GM21390 (cell line): ENCODE measurements at regions not wholly inside any gene's neighbourhood (a gene's known extent, or its start where the extent isn't known, plus 50 kb on each side); places are given as distances from the start of the nearest gene placed in this dataset.

Source experiments
- ATAC-seq: cut with Tn5 transposase; IDR thresholded peaks from one replicate; pipeline ENCODE4 v1.9.1; 2021; ENCODE audit not compliant: unreplicated experiment

DNA sequence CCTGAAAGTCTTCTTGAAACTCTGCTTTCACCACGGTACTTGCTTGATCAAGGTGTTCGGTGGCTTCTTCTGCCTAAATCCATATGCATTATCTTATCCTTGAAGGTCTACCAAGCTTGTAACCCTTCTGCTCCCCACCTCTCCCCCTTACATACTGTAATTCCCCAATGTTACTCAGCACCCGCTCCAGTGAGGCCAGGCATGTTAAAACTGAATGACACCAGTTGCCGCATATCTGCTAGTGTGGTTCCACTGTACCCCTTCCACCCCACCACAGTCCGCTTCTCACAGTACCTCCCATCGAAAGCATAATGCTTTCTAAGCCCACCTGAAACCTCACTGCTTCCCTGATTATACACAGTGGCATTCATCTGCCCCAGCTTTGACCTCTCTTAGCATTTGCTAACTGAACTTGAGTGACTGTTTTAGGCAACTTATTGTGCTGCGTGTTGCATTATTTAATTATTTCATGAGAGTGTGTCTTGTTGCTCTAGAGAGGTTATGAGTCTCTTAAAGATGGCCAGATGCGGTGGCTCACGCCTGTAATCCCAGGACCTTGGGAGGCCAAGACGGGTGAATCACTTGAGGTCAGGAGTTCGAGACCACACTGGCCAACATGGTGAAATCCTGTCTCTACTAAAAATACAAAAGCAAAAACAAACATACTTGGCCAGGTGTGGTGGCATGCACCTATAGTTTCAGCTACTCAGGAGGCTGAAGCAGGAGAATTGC, 87.6 kb upstream of the MBNL2 start:
- no peak for ATAC-seq

DNA sequence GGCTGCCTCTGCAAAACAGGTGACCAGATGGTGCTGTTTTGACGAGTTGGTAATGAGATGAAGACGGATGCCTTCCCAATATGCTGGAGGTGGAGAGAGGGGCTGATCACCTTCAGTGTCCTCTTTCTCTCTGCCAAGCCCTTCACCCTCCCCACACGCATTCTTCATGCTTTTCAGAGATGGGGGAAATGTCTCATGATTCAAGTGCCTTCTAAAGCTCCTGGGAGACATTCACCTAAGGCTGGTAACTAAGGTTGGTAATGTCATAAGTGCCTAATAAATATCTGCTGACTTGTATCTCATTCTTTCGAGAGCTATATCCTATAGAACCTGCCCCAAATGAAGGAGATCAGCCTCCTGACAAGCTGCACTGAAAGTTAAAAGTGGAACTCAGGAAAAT, 86.2 kb upstream of the MBNL2 start:
- ATAC-seq: no peak

DNA sequence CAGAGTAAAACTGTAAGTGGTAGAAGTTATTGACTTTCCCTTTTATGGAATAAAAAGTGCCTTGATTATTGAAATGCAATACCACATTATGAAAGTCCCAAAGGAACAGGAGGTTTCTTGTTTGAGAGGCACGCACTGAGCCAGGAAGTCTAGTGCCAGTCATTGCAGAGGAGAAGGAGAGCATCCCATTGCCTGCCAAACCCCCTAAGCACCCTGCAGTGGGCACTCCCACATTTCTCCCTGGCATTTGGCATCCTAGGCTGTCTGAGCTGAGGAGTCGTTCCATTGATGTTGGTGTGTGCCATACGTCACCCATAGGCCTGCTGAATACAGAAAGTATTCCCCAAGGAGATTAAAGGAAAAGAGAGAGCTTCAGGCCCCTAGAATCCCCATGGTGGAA, 85.7 kb upstream of the MBNL2 start:
- ATAC-seq: no peak

DNA sequence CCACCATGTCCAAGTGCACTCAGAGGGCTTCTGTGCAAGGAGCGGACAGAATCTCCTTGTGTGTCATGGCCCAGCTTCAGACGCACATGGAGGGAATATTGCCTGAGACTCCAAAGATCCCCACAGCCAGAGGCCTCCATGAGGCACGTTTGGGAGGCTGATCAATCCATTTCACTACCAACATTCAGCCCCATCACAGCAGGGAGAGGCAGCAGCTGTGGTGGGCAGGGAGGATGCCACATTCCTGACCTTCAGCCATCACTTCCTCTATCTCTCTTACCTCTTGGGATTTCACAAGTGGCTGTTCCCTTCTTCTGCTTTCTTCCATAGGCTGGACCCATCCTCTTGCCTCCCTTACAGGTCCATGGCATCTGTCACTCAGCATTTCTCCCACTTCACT, 82.4 kb upstream of the MBNL2 start:
- ATAC-seq: no peak

DNA sequence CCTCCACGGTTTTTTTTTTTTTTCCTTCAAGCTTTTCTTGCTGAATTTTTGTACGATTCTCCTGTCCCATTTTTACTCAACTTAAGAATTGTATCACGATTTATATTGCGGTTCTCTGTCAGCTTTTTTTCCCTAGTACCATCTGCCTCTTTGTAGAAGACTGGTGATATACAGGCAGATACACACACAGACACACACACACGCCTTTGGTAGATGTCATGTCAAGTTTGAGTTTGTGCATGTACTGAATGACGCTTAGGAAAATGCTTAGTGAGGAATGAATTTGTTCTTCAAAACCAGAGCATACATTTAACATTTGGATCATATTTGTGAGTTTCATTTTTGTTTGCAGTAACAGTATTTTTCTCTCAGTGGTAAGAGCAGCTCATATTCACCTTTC, 82.0 kb upstream of the MBNL2 start:
- ATAC-seq: no peak

DNA sequence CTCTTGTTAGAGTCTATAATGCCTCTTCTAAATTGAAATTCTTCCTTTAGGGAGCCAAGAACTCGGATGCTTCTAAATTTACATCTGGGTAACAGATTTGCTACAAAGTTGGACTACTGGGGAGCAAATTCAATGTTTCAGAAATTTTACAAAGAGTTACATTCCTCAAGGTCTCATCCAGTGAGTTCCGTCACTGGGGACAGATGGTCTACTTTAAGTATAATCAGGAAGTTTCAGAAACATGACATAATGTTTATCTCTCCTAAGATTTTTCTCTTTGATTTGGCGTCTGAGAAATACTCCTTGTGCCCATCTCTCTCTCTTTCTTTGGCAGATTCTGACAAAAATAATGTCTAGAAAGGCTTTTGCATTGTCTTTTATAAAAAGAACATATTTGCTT, 81.5 kb upstream of the MBNL2 start:
- no peak for ATAC-seq

DNA sequence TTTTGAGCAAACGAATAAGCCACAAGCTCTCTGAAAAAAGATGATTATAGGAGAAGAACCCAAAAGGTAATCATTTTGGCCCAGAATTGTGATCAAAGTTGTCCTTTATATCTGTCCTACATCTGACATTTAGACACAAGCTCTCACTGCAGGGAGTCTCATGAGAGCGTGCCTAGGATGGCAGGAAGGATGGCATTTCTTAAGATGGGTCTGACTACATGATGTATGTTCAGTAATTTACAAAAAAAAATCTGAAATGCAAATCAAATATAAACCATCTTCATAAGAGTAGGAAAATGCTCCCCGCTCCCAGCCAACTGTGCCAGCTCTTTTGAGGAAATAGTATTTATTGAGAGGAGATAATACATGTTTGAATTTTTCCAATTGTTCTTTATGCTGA, 81.0 kb upstream of the MBNL2 start:
- no peak for ATAC-seq

DNA sequence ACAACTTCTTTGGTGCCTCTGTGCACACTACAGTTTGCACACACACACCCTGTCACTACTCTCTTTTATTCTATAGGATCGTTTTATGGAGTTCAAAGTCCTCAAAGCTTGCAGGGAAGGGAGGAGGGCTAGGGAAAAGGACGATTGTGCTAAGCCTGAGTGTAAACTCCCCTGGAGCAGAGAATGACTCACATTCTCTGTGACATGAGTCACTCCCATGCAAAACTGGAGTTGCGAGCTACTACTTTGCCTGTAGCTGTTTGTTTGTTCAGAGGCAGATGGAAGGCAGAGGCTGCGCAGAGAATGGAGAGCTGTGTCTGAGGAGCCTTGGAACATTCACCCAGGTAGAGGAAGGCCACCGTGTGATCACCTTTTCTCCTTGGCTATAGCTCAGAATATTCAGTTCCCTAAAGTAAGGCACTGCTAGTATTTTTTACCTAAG, 80.5 kb upstream of the MBNL2 start:
- ATAC-seq: peak; percentile 96

DNA sequence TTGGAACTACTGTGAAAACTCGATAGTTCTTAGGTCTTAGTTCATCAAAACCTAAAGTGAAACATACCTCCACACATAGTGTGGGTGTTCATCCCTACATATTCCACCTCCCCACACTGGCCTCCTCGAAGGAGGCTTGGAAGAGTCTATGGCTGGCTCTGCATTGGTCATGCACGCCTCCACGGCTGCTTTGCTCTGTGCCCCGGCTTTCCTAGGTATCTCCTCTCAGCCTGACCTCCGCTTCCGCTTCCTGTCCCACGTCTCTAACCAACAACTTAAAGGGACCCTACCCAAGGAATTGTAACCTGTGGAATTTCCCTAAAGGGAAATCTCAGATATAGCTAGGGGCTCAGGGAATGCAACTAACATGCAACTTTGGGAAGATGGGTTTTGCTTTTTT, 79.7 kb upstream of the MBNL2 start:
- ATAC-seq: no peak

DNA sequence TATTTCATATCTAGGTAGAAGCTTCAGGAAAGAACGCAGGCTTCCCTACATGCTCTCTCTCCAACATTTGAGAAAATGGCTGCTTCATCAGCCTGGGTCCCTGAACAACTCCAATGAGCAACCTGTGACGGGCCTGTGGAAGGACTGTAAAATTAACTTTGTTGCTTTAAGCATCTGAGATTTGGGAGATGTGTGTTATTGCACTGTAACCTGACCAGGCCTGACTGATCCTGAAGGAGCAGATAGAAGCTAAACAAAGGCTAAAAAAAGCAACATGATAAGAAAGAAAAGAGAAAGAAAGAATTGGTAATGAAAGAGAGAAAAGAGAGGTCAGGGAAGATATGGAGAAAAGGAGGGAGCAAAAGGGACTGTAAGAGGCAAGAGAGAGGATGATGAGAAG, 77.1 kb upstream of the MBNL2 start:
- no peak for ATAC-seq

DNA sequence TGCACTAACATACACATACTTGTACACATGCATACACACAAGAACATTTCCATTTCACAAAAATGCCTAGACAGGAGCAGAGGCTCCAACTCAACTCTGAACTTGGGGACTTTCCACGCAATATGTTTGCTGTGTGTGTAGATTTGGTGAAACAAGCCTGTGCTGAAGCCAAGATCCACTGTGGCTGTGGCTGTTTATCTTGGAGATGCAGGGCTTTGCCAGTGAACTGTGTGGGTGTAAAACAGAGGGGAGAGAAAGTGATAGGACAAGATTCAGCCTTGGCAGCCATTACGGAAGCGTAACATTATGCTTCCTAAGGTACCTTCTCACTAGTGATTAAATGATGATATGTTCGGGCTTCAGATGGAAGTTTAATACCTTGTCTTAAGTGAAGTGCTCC, 73.2 kb upstream of the MBNL2 start:
- no peak for ATAC-seq

DNA sequence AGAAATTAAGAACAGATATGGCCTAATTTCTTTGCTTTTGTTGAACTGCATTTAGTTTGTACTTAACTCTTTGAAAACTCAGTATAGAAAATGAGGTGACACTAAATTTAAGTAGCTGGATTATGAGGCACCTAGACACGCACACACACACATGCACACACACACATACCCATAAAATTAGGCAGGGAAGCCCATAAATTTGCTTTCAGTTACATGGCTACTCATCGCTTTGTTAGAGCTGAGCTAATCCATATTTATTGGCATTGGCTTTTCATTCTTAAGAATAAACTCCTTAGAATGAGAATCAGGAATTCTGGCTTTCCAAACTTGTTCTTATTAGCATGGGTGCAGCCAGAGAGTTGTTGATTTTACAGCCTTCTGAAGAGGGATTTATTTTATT, 61.7 kb upstream of the MBNL2 start:
- no peak for ATAC-seq

DNA sequence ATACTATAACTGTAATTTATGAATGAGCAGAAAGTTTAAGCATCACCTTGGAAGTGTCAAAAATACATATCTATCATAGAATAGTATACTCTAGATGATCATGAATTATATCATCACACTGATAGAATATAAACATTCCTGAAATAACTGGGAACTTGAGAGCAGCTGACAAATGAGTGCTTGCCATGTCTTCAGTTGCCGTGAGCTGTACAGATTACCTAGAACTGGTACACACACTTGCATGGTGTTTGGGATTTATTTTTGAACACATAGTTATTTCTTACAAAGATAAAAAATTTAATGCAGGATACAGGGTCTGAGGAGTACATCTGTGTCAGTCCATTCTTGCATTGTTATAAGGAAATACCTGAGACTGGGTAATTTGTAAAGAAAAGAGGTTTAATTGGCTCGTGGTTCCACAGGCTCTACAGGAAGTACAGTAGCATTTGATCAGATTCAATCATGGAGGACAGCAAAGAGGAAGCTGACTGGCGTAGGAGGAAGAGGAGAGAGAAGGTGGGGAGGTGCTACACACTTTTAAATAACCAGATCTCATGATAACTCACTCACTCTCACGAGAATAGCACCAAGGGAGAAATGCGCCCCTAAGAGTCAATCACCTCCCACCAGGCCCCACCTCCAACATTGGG, 60.4 kb upstream of the MBNL2 start:
- no peak for ATAC-seq

DNA sequence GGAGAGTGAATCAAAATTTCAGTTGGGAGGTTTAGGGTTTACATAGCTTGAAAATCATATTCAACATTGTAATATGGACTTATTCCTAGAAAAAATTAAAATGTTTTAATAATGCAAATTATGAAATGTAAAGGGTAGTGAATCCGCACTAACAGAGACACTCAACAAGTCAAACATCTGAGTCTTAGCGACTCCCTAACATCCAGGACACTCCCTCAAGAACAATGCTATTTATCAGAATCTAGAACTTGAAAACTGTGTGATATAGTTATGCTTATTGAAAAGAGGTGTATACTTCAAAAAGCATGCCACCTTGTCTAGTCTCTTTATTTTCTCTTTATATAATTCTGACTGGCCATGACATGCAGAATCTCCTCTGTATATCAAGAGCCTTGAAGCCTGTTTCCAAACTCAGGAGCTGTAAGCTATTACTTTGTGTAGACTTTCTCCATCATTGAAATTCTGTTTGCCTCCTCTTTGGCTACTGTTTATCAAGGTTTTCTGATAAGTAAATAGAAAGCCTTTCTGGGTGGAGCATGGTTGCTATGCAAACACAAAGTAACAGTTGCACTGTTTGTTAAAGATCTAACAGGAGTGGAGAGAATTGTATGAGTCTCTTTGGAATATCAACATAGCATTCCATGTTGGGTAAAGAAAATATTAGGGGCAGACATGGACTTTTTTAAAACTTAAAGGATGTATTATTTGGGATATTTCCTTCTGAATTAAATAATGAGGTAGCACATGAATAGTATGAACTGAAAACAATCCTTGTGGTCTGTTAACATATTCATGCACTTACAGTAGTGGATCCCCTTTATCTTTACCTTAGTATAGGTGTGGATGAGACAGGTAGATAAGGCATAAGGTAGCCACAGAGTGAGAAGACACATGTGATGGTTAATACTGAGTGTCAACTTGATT, 56.4 kb upstream of the MBNL2 start:
- ATAC-seq: no peak

DNA sequence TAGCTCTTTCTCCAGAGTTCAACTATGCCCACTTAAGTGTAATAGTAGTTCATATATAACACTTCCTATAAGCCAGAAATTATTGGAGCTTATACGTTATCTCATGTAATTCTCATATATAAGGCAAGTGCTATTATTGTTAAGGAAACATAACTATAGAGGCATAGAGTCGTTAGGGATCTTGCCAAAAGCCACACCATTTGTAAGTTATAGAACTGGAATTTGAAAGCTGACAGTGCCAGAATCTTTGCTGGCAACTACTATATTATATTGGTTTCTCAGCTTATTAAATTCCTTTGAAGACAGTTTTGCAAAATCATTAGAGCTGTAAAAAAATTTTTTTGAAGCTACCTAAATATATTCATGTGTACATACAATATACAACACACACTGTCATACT, 51.0 kb upstream of the MBNL2 start:
- ATAC-seq: no peak
